GM23338 (cell line): ENCODE measurements at regions not wholly inside any gene's neighbourhood (a gene's known extent, or its start where the extent isn't known, plus 50 kb on each side); places are given as distances from the start of the nearest gene placed in this dataset.

Source experiments
- ATAC-seq: fragments of 200-7000 bp; cut with Tn5 transposase; 3 replicates; pipeline ENCODE4 v1.9.1; 2020
- DNase-seq: peaks from one replicate; pipeline ENCODE4 v3.0.0-alpha.2; 2015; ENCODE audit warnings: low spot score
- H2AFZ ChIP-seq: fragments of 200-600 bp; sonication (generic); 2 replicates; pipeline ENCODE4 v1.8.0; 2016; ENCODE audit warnings: antibody characterized with exemption, mild to moderate bottlenecking, moderate library complexity
- H3F3A ChIP-seq: fragments of 200-600 bp; sonication (generic); replicated peaks from 2 replicates; pipeline ENCODE4 v1.8.0; 2017; ENCODE audit warnings: antibody characterized with exemption, mixed run types, low read depth
- H3K27ac ChIP-seq: fragments of 200-600 bp; sonication (generic); 2 replicates; pipeline ENCODE4 v1.6.1; 2016; ENCODE audit warnings: low read depth
- H3K27me3 ChIP-seq: fragments of 200-600 bp; sonication (generic); 2 replicates; pipeline ENCODE4 v1.8.0; 2016; ENCODE audit warnings: mild to moderate bottlenecking, mixed run types, moderate library complexity; ENCODE audit not compliant: insufficient read depth
- H3K36me3 ChIP-seq: fragments of 200-600 bp; sonication (generic); 2 replicates; pipeline ENCODE4 v1.8.0; 2016; ENCODE audit warnings: mild to moderate bottlenecking; ENCODE audit not compliant: insufficient read depth
- H3K4me1 ChIP-seq: fragments of 200-600 bp; sonication (generic); 2 replicates; pipeline ENCODE4 v1.8.0; 2016; ENCODE audit warnings: mild to moderate bottlenecking, moderate library complexity; ENCODE audit not compliant: insufficient read depth
- H3K4me2 ChIP-seq: fragments of 200-600 bp; sonication (generic); 2 replicates; pipeline ENCODE4 v1.7.1; 2017; ENCODE audit warnings: mixed run types
- H3K4me3 ChIP-seq: fragments of 200-600 bp; sonication (generic); 2 replicates; pipeline ENCODE4 v1.6.1; 2016; ENCODE audit warnings: mixed run types
- H3K79me2 ChIP-seq: fragments of 200-600 bp; sonication (generic); replicated peaks from 2 replicates; pipeline ENCODE4 v1.8.0; 2017; ENCODE audit warnings: mild to moderate bottlenecking; ENCODE audit not compliant: insufficient read depth
- H3K9me2 ChIP-seq: fragments of 200-600 bp; sonication (generic); 2 replicates; pipeline ENCODE4 v1.8.0; 2017; ENCODE audit not compliant: insufficient read depth
- H4K20me1 ChIP-seq: fragments of 200-600 bp; sonication (generic); replicated peaks from 2 replicates; pipeline ENCODE4 v1.8.0; 2017; ENCODE audit warnings: mild to moderate bottlenecking; ENCODE audit not compliant: insufficient read depth
- H3K27ac Mint-ChIP-seq: 2 replicates; pipeline ENCODE4 v1.8.0; 2020; ENCODE audit warnings: inconsistent platforms, mild to moderate bottlenecking, moderate library complexity, mixed read lengths
- H3K27me3 Mint-ChIP-seq: 3 replicates; pipeline ENCODE4 v1.8.0; 2022; ENCODE audit warnings: low read depth, mild to moderate bottlenecking, moderate library complexity, mixed read lengths, inconsistent platforms; ENCODE audit not compliant: insufficient read depth, poor library complexity
- H3K36me3 Mint-ChIP-seq: 3 replicates; pipeline ENCODE4 v1.8.0; 2021; ENCODE audit warnings: low read depth, mild to moderate bottlenecking, inconsistent platforms, moderate library complexity, mixed read lengths
- H3K4me1 Mint-ChIP-seq: 3 replicates; pipeline ENCODE4 v1.8.0; 2020; ENCODE audit warnings: mild to moderate bottlenecking, inconsistent platforms, mixed read lengths
- H3K4me3 Mint-ChIP-seq: 3 replicates; pipeline ENCODE4 v1.8.0; 2021; ENCODE audit warnings: moderate library complexity, mild to moderate bottlenecking, inconsistent platforms, mixed read lengths
- H3K9me3 Mint-ChIP-seq: 3 replicates; pipeline ENCODE4 v1.8.0; 2020; ENCODE audit warnings: moderate library complexity, mild to moderate bottlenecking, inconsistent platforms, mixed read lengths
- CREB1 ChIP-seq: fragments of 250-450 bp; sonication (Bioruptor Pico); IDR thresholded peaks from 2 replicates; pipeline ENCODE4 v1.5.0; 2020; ENCODE audit warnings: low read depth, mild to moderate bottlenecking, moderate library complexity
- EZH2 ChIP-seq: fragments of 200-600 bp; sonication (generic); IDR thresholded peaks from one replicate; pipeline ENCODE4 v1.8.0; 2017; ENCODE audit warnings: antibody characterized with exemption, mild to moderate bottlenecking, low read depth; ENCODE audit not compliant: unreplicated experiment
- JUNB ChIP-seq: IDR thresholded peaks from one replicate; pipeline ENCODE4 v1.6.1; 2016; ENCODE audit warnings: antibody characterized with exemption; ENCODE audit not compliant: unreplicated experiment
- NANOG ChIP-seq: IDR thresholded peaks from 2 replicates; pipeline ENCODE4 v1.6.1; 2016; ENCODE audit warnings: antibody characterized with exemption, borderline replicate concordance
- POLR2AphosphoS5 ChIP-seq: IDR thresholded peaks from 2 replicates; pipeline ENCODE4 v1.6.1; 2016; ENCODE audit warnings: antibody characterized with exemption, low read depth
- STAT1 ChIP-seq: IDR thresholded peaks from one replicate; pipeline ENCODE4 v1.6.1; 2016; ENCODE audit warnings: antibody characterized with exemption; ENCODE audit not compliant: unreplicated experiment
- ZNF114 ChIP-seq: fragments of 250-450 bp; sonication (Bioruptor Pico); IDR thresholded peaks from 2 replicates; pipeline ENCODE4 v1.5.0; 2020; ENCODE audit warnings: mild to moderate bottlenecking, moderate library complexity
- ZNF331 ChIP-seq: fragments of 250-450 bp; sonication (Bioruptor Pico); IDR thresholded peaks from 2 replicates; pipeline ENCODE4 v1.5.0; 2020; ENCODE audit warnings: low read depth, mild to moderate bottlenecking, moderate library complexity
- TF ChIP-seq, protein P1 (sequence below): IDR thresholded peaks from 2 replicates; pipeline ENCODE4 v1.6.1; 2016; ENCODE audit warnings: antibody characterized with exemption
- TF ChIP-seq, protein P2 (sequence below): IDR thresholded peaks from one replicate; pipeline ENCODE4 v1.6.1; 2018; ENCODE audit warnings: antibody characterized with exemption; ENCODE audit not compliant: unreplicated experiment

DNA sequence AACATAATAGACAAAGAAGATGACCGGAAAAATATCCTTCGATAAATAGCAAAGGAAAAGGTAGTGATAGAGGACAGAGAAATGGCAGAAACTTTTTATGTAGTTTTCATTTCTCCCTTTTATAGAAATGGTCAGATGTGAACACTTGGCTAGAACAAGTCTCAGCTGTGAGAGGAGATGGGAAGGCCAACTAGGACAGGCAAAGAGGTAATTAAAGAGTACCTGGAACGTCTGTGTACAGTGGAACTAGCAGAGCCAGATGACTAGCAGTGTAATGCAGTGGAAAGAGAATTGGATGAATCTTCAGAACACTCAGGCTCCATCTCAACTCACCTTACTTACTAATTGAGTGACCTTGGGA is 69.2 kb downstream of the NABP1 start (continued):
- TF ChIP-seq, protein P1, sequence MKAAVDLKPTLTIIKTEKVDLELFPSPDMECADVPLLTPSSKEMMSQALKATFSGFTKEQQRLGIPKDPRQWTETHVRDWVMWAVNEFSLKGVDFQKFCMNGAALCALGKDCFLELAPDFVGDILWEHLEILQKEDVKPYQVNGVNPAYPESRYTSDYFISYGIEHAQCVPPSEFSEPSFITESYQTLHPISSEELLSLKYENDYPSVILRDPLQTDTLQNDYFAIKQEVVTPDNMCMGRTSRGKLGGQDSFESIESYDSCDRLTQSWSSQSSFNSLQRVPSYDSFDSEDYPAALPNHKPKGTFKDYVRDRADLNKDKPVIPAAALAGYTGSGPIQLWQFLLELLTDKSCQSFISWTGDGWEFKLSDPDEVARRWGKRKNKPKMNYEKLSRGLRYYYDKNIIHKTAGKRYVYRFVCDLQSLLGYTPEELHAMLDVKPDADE = no peak
- TF ChIP-seq NANOG = no peak
- TF ChIP-seq, protein P2, sequence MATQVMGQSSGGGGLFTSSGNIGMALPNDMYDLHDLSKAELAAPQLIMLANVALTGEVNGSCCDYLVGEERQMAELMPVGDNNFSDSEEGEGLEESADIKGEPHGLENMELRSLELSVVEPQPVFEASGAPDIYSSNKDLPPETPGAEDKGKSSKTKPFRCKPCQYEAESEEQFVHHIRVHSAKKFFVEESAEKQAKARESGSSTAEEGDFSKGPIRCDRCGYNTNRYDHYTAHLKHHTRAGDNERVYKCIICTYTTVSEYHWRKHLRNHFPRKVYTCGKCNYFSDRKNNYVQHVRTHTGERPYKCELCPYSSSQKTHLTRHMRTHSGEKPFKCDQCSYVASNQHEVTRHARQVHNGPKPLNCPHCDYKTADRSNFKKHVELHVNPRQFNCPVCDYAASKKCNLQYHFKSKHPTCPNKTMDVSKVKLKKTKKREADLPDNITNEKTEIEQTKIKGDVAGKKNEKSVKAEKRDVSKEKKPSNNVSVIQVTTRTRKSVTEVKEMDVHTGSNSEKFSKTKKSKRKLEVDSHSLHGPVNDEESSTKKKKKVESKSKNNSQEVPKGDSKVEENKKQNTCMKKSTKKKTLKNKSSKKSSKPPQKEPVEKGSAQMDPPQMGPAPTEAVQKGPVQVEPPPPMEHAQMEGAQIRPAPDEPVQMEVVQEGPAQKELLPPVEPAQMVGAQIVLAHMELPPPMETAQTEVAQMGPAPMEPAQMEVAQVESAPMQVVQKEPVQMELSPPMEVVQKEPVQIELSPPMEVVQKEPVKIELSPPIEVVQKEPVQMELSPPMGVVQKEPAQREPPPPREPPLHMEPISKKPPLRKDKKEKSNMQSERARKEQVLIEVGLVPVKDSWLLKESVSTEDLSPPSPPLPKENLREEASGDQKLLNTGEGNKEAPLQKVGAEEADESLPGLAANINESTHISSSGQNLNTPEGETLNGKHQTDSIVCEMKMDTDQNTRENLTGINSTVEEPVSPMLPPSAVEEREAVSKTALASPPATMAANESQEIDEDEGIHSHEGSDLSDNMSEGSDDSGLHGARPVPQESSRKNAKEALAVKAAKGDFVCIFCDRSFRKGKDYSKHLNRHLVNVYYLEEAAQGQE = no peak
- no peak for TF ChIP-seq STAT1
- no peak for TF ChIP-seq ZNF331 (CRISPR knock-in tag)
- TF ChIP-seq CREB1 (CRISPR knock-in tag) = no peak

DNA sequence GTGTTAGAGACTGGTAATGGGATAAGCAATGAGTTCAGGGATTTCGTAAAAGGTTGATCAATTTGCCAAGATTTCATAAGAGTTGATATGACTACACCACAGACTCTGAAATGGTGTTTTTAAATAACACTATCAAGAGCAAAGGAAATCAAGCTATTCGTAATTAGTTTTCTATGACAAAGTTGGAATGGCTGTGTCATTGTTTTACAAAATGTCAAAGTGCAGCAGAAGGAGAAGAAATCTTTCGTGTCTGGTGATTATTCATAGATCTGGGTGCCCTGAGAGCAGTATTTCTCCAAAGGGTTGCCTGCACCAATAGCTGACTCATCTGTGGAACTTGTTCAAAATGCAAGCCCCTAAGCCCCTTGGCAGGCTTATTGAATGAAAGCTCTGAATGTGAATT is 70.1 kb downstream of the NABP1 start:
- ATAC-seq (no peak), DNase-seq (no peak)
- H3K79me2 ChIP-seq = no peaks in the 10 kb centered on the region
- H3K4me2 ChIP-seq = no peak overlapping the region
- H3K27ac ChIP-seq = no peak overlapping the region
- peaks cover 3% of the 10 kb centered on the region for H3K36me3 Mint-ChIP-seq
- H3K27me3 ChIP-seq = no peaks in the 10 kb centered on the region
- H3K36me3 ChIP-seq = no peaks in the 10 kb centered on the region
- no peaks in the 10 kb centered on the region for H4K20me1 ChIP-seq
- no peaks in the 10 kb centered on the region; the same call in 2 of the 3 replicates for H3K4me1 Mint-ChIP-seq
- peaks cover 3% of the 10 kb centered on the region for H3K9me3 Mint-ChIP-seq
- H3K4me1 ChIP-seq = no peaks in the 10 kb centered on the region
- H3K9me2 ChIP-seq = peaks cover 10% of the 10 kb centered on the region; the same call in 1 of the 2 replicates
- no peak overlapping the region for H3K4me3 Mint-ChIP-seq
- no peak overlapping the region for H3K27ac Mint-ChIP-seq
- no peak overlapping the region for H2AFZ ChIP-seq
- H3F3A ChIP-seq = no peaks in the 10 kb centered on the region
- H3K27me3 Mint-ChIP-seq = no peaks in the 10 kb centered on the region
- H3K4me3 ChIP-seq = no peak overlapping the region
- TF ChIP-seq POLR2AphosphoS5 (no peak), STAT1 (no peak), ZNF114 (CRISPR knock-in tag) (no peak), JUNB (no peak), EZH2 (no peak), CREB1 (CRISPR knock-in tag) (no peak), ZNF331 (CRISPR knock-in tag) (no peak)
- TF ChIP-seq, protein P2 = no peak
- TF ChIP-seq, protein P1 = no peak
